Epithelial cell of esophagus (primary cell): ENCODE measurements at regions not wholly inside any gene's neighbourhood (a gene's known extent, or its start where the extent isn't known, plus 50 kb on each side); places are given as distances from the start of the nearest gene placed in this dataset.

Source experiments
- DNase-seq: peaks from one replicate; pipeline ENCODE4 v3.0.0; 2010; ENCODE audit warnings: low read depth
- H3K4me3 ChIP-seq: 2 replicates; pipeline ENCODE4 v1.5.1; 2011; ENCODE audit warnings: mild to moderate bottlenecking, low read length, control low read depth
- CTCF ChIP-seq: IDR thresholded peaks from 2 replicates; pipeline ENCODE4 v1.5.1; 2011; ENCODE audit warnings: low read depth, mild to moderate bottlenecking, low read length, control low read depth, inconsistent platforms; ENCODE audit not compliant: insufficient read depth; ENCODE audit errors: missing control alignments

GRCh38 chr7:53087274-53087673, 51.8 kb downstream of the POM121L12 start:
- TF ChIP-seq CTCF, result no peak
- no peak for DNase-seq

GRCh38 chr7:53094191-53094590, 58.8 kb downstream of the POM121L12 start:
- no peak for TF ChIP-seq CTCF
- DNase-seq, result no peak
- H3K4me3 ChIP-seq, result no peak overlapping the region

More at GRCh38 chr7:53087274-53087673, 51.8 kb downstream of the POM121L12 start:
- H3K4me3 ChIP-seq, result no peak overlapping the region

- DNase-seq, result no peak
- TF ChIP-seq CTCF, result no peak
- H3K4me3 ChIP-seq, result no peak overlapping the region
Measured at GRCh38 chr7:53094827-53095226, 59.4 kb downstream of the POM121L12 start.

- no peak for TF ChIP-seq CTCF
Measured at GRCh38 chr7:53095731-53096501, 60.5 kb downstream of the POM121L12 start.

GRCh38 chr7:53100091-53100490, 64.7 kb downstream of the POM121L12 start:
- H3K4me3 ChIP-seq, result no peak overlapping the region
- TF ChIP-seq CTCF, result no peak

More at GRCh38 chr7:53095731-53096501, 60.5 kb downstream of the POM121L12 start:
- no peak for DNase-seq
- no peak overlapping the region for H3K4me3 ChIP-seq

GRCh38 chr7:53101026-53101425, 65.6 kb downstream of the POM121L12 start:
- no peak for TF ChIP-seq CTCF
- DNase-seq, result peak; percentile 56
- no peak overlapping the region for H3K4me3 ChIP-seq

More at GRCh38 chr7:53100091-53100490, 64.7 kb downstream of the POM121L12 start:
- DNase-seq, result no peak

GRCh38 chr7:53110425-53110824, 75.0 kb downstream of the POM121L12 start:
- H3K4me3 ChIP-seq, result no peak overlapping the region
- TF ChIP-seq CTCF, result no peak
- DNase-seq, result no peak
